ENCODE measurements at regions not wholly inside any gene's neighbourhood (a gene's known extent, or its start where the extent isn't known, plus 50 kb on each side); places are given as distances from the start of the nearest gene placed in this dataset.
"Not testable (repeated sequence)": the region's sequence is repeated elsewhere in the genome, so short reads cannot be mapped to it uniquely, and the experiment has no call there.

GRCh38 chrX:76987381-76987780 is 459.8 kb upstream of the FGF16 start:
- ChIA-PET CTCF (no interaction called here), POLR2A (no interaction called here)

GRCh38 chrX:76996641-76997040 is 450.5 kb upstream of the FGF16 start:
- POLR2A ChIA-PET: no interaction called here

GRCh38 chrX:77003530-77003929 is 443.7 kb upstream of the FGF16 start:
- POLR2A ChIA-PET: no interaction called here
- CTCF ChIA-PET: interaction anchor here (0.5 kb wide), 1 partner anchor 783 kb away, joined by 3 read pairs; no protein-coding TSS in a partner anchor

More at GRCh38 chrX:76996641-76997040, 450.5 kb upstream of the FGF16 start:
- CTCF ChIA-PET: no interaction called here

GRCh38 chrX:77003956-77004355 is 443.2 kb upstream of the FGF16 start:
- ChIA-PET CTCF (interaction anchor here (0.5 kb wide), 1 partner anchor 783 kb away, joined by 3 read pairs; no protein-coding TSS in a partner anchor), POLR2A (no interaction called here)

- ChIA-PET POLR2A (no interaction called here), CTCF (no interaction called here)
These were observed 437.5 kb upstream of the FGF16 start for GRCh38 chrX:77009691-77010090.

GRCh38 chrX:77014377-77015372 is 432.5 kb upstream of the FGF16 start:
- ChIA-PET POLR2A (no interaction called here), CTCF (no interaction called here)

GRCh38 chrX:77017093-77017492 is 430.1 kb upstream of the FGF16 start:
- CTCF ChIA-PET: no interaction called here
- POLR2A ChIA-PET: no interaction called here

- CTCF ChIA-PET, POLR2A ChIA-PET: not testable (repeated sequence)
These were observed 400.9 kb upstream of the FGF16 start for GRCh38 chrX:77046180-77046810.

- ChIA-PET CTCF (no interaction called here), POLR2A (no interaction called here)
These were observed 386.6 kb upstream of the FGF16 start for GRCh38 chrX:77060572-77060971.

- POLR2A ChIA-PET: no interaction called here
These were observed 386.2 kb upstream of the FGF16 start for GRCh38 chrX:77061022-77061421.

GRCh38 chrX:77061545-77061944 is 385.6 kb upstream of the FGF16 start:
- ChIA-PET CTCF (no interaction called here), POLR2A (no interaction called here)

More at GRCh38 chrX:77061022-77061421, 386.2 kb upstream of the FGF16 start:
- CTCF ChIA-PET: no interaction called here

- ChIA-PET POLR2A (no interaction called here), CTCF (no interaction called here)
These were observed 381.3 kb upstream of the FGF16 start for GRCh38 chrX:77065896-77066295.

GRCh38 chrX:77070202-77070918 is 376.8 kb upstream of the FGF16 start:
- CTCF ChIA-PET: no interaction called here
- POLR2A ChIA-PET: no interaction called here

GRCh38 chrX:77076896-77077295 is 370.3 kb upstream of the FGF16 start:
- CTCF ChIA-PET: no interaction called here
- POLR2A ChIA-PET: no interaction called here

- CTCF ChIA-PET, POLR2A ChIA-PET: not testable (repeated sequence)
These were observed 366.0 kb upstream of the FGF16 start for GRCh38 chrX:77081237-77081636.

- POLR2A ChIA-PET: no interaction called here
- CTCF ChIA-PET: no interaction called here
These were observed 361.8 kb upstream of the FGF16 start for GRCh38 chrX:77085372-77085771.

GRCh38 chrX:77087529-77088169 is 359.5 kb upstream of the FGF16 start:
- CTCF ChIA-PET: no interaction called here
- POLR2A ChIA-PET: no interaction called here

- ChIA-PET POLR2A (no interaction called here), CTCF (no interaction called here)
These were observed 359.0 kb upstream of the FGF16 start for GRCh38 chrX:77088233-77088632.

- ChIA-PET CTCF (no interaction called here), POLR2A (no interaction called here)
These were observed 332.7 kb upstream of the FGF16 start for GRCh38 chrX:77114501-77114900.

GRCh38 chrX:77118686-77119085 is 328.5 kb upstream of the FGF16 start:
- CTCF ChIA-PET: no interaction called here
- POLR2A ChIA-PET: no interaction called here
